ENCODE measurements at regions not wholly inside any gene's neighbourhood (a gene's known extent, or its start where the extent isn't known, plus 50 kb on each side); places are given as distances from the start of the nearest gene placed in this dataset.
"Not testable (repeated sequence)": the region's sequence is repeated elsewhere in the genome, so short reads cannot be mapped to it uniquely, and the experiment has no call there.

DNA sequence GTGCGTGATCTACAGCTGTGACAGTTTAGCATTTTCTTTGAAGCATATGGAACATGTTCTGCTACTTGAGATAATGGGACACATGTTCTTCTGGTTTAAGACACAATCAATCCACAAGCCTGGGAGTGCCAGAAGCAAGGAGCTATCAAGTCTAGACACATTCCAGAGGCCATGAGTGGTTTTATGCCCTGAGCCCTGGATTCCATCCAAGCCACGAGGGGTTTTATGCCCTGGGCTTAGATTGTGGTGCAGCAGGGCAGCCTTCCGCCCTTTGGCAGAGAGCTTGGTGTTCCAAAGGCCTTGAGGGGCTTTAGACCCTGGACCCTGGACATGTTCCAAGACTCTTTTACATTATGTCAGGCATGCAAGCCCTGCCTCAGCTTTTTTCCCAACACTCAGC lies 1289.6 kb upstream of the SLC39A10 start:
- not testable (repeated sequence) for DNase-seq (ENCODE audit: low read depth)

- DNase-seq (ENCODE audit: low read depth): no peak
Observed at GRCh38 chr2:194363878-194364277, 1293.1 kb upstream of the SLC39A10 start.

- no peak for DNase-seq (ENCODE audit: low read depth)
Observed at GRCh38 chr2:194363295-194363694, 1293.7 kb upstream of the SLC39A10 start.

GRCh38 chr2:194352505-194352904 lies 1304.5 kb upstream of the SLC39A10 start:
- DNase-seq (ENCODE audit: low read depth): no peak

- DNase-seq (ENCODE audit: low read depth): no peak
Observed at GRCh38 chr2:194346193-194346592, 1310.8 kb upstream of the SLC39A10 start.

GRCh38 chr2:194345347-194345746 lies 1311.7 kb upstream of the SLC39A10 start:
- DNase-seq (ENCODE audit: low read depth): no peak

DNA sequence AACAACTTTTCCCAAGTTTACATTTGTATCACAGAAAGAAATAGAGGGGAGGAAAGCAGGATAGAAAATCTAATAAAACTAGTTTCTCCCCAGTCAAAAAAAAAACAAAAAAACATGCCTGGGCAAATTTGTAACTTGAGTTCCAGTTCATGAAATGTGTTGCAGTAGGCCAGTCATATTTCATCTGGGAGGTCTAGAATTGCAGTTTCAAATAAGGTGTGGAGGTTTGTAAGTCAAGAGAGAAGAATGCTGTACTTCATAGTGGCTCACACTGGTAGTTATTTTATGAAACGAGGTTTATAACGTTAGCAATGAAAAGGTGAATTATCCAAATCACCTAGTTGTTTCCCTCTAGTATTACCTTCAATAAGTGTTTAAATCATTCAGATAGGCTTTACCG lies 1313.9 kb upstream of the SLC39A10 start:
- no peak for DNase-seq (ENCODE audit: low read depth)

GRCh38 chr2:194332799-194333490 lies 1324.1 kb upstream of the SLC39A10 start:
- DNase-seq (ENCODE audit: low read depth): no peak

DNA sequence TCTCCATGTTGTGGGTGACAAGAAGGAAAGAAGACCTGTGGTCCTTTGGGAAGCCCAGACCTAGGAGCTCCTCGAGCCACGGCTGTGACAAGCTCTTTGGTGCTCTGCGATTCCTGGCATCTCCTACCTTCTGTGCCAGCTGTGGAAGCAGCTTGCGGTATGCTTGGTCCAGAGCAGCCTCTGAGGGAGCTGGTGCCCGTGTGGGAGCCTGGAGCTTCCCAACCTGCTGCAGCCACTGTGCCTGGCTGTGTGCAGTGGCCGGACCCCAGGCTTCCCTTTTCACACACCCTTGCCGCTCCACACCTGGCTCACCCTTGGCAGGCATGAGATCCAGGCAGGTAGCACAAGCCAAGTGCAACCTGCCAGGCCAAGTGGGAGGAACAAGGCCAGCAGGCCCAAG lies 1328.6 kb upstream of the SLC39A10 start:
- DNase-seq (ENCODE audit: low read depth): no peak

DNA sequence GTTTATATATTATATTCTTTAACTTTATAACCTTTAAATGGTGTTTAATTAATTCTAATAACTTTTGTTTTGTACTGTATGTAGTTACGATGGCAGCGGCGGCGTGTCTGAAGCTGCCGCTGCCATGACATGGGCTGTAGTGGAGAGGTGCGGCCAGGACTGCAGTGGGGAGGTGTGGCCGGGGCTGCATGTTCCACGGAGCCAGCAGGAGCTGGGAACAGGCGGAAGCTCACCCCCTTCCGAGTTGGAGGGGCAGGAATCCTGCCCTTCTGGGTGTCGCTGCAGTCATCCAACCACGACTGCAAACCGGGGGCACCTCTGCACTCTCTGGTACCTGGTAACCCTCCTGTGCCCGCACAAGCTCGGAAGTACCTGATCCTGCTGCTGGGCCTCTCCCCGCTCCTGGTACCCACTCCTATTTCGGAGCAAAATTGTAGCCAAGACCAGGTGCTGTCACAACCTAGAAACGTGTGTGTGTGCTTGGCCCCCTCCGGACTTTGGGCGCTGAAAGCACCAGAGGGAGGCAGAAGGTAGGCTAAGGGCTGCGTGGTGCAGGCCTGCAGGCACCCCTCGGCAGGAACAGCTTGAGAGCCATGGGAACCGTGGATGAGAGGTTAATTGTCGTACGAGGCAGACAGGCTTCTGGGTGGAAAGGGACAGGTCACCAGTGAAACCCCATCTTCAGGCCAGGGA lies 1329.7 kb upstream of the SLC39A10 start:
- DNase-seq (ENCODE audit: low read depth): no peak

DNA sequence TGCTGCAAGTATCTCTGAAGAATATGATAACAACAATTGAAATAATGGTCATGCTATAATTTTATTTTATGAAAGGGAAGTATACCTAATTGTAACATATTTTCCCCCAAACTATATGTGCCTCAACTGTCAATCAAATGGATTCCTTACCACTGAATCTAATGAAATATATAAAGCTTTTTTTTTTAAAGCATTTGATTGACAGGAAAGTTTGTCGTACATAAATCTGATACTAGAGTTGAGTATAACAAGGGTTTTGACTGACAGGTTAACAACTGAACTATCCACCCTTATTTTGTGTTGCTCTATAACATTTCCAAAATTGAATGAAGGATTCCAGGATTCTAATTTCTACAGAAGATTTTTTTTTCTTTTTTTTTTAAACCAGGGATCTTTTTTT lies 1333.3 kb upstream of the SLC39A10 start:
- DNase-seq (ENCODE audit: low read depth): no peak

DNA sequence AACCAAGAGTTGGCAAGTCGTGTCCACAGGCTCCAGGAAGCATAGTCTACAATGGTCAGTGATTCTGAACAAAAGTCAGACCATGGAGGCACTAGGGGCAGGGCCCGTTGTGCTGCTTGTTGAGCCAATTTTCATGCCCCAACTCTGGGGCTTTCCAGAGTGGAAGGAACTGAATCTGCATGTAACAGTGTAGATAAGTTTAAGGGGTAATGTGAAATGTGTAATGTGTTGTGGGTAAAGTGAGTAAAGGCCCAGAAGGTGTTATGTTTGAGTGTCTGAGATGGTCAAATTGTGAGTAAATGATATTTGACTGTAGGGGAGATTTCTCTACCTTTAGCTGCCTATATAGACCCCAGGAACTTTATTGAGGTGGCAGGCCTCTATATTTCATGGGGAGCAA lies 1336.5 kb upstream of the SLC39A10 start:
- no peak for DNase-seq (ENCODE audit: low read depth)

GRCh38 chr2:194319222-194319992 lies 1337.6 kb upstream of the SLC39A10 start:
- no peak for DNase-seq (ENCODE audit: low read depth)

DNA sequence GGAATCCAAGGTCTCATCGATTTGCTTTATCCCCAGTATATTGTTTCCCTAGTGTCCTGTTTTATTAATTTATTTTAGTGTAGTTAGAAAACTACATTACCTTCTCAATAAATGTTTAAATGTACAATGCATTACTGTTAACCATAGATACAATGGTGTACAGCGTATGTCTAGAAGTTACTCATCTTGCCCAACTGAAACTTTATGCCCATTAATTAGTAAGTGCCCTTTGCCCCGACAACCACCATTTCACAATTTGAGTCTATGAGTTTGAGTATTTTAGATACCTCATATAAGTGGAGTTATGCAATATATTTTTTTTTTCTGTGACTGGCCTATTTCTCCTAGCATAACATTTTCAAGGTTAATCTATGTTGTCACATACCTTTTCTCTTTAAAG lies 1343.0 kb upstream of the SLC39A10 start:
- no peak for DNase-seq (ENCODE audit: low read depth)

DNA sequence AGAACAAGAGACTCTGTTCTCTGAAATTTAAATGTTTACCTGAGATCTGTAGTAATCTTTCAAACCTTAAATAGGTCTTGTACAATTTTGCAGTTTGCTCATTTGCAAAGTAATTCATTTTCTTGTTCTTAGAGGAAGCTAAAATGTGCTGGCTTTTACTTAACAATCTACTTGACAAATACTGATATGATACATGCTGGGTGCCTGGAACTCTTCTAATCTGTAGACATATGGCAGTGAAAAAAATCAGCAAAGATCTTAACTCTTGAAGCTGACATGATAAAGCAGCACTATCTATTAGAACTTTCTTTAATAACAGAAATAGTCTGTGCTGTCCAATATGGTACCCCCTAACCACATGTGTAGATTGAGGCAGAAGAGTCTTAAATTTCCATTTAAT lies 1352.8 kb upstream of the SLC39A10 start:
- DNase-seq (ENCODE audit: low read depth): no peak

DNA sequence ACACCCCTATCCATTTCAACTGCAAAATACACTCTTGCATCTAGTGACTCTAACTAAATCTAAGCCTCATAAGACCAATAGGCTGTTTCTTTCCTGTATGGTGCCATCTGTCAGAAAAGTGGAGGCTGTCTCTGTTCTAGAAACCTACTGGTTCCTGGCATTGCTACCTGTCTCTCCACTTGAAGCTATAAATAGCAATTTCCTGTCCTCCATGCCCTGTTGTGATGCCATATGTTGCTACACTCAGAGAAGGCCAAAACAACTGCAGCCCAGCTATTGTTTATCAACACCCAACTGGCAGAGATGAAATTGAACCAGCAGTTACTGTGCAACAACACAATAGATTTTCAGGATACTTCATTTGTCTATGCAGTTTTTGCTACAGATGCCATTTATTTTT lies 1355.1 kb upstream of the SLC39A10 start:
- DNase-seq (ENCODE audit: low read depth): no peak

DNA sequence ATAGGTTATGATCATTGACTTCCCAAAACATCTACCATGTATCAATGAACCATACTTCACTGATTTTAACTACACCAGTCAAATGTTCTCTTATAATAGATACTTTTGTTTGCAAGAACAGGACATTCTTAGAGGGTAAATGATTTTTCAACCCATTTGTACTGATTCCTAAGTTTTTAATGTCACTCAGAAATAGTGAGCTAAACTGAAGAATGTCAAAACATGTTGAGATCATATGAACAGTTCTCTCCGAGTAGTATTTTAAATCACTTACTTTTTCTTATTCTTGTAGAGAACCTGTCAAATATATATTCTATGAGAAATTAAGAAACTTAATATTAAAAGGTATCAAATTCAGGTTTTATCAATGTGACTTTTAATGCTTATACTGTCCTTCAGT lies 1362.9 kb upstream of the SLC39A10 start:
- DNase-seq (ENCODE audit: low read depth): no peak

DNA sequence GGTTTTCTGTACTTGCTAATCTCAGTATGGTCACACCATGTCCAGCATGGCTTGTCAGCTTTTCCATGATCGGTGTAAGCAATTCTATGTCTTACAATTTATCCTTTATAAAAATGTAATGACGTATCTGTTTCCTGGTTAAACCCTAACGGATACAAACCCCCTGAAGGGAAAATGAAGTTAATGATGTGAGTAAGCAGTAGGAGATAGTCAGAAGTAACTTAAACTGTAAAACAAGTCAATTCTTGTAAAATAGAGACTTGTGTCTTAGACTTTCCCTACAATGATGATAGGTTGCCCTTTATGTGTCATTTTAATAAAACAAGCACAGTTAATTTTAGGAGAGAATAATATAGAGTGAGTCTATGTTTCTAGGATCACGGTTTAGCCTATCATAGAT lies 1365.9 kb upstream of the SLC39A10 start:
- no peak for DNase-seq (ENCODE audit: low read depth)

- no peak for DNase-seq (ENCODE audit: low read depth)
Observed at GRCh38 chr2:194289712-194290346, 1367.2 kb upstream of the SLC39A10 start.

- DNase-seq (ENCODE audit: low read depth): not testable (repeated sequence)
Observed at GRCh38 chr2:194276667-194277066, 1380.4 kb upstream of the SLC39A10 start.

GRCh38 chr2:194271293-194271961 lies 1385.6 kb upstream of the SLC39A10 start:
- DNase-seq (ENCODE audit: low read depth): no peak

DNA sequence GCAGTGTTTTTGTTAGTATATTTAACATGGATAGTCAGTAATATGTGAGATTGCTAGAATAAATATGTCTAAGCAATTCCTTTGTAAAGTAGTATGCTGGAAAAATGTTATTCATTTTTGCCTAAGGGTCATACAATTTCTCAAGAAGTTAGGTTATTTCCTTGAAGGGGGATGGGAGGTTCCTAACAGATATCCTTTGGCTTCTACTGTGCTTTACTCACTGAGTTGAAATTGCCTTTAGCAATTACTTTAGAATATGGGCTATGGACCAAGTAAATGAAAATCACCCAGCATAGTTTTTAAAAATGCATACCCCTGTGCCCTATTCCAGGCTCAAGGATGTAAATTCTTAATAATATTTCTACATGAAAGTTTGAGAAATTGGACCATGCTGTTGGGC lies 1386.4 kb upstream of the SLC39A10 start:
- no peak for DNase-seq (ENCODE audit: low read depth)

Data from fibroblast of the conjunctiva (primary cell).